ENCODE measurements at regions not wholly inside any gene's neighbourhood (a gene's known extent, or its start where the extent isn't known, plus 50 kb on each side); places are given as distances from the start of the nearest gene placed in this dataset.

GRCh38 chr11:42951266-42951665 is 360.5 kb upstream of the API5 start:
- TF ChIP-seq, protein P1, sequence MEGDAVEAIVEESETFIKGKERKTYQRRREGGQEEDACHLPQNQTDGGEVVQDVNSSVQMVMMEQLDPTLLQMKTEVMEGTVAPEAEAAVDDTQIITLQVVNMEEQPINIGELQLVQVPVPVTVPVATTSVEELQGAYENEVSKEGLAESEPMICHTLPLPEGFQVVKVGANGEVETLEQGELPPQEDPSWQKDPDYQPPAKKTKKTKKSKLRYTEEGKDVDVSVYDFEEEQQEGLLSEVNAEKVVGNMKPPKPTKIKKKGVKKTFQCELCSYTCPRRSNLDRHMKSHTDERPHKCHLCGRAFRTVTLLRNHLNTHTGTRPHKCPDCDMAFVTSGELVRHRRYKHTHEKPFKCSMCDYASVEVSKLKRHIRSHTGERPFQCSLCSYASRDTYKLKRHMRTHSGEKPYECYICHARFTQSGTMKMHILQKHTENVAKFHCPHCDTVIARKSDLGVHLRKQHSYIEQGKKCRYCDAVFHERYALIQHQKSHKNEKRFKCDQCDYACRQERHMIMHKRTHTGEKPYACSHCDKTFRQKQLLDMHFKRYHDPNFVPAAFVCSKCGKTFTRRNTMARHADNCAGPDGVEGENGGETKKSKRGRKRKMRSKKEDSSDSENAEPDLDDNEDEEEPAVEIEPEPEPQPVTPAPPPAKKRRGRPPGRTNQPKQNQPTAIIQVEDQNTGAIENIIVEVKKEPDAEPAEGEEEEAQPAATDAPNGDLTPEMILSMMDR (conservative IDR thresholded peaks at IDR 0.05; ENCODE audit: low read depth, low read length): no peak
- DNase-seq (ENCODE audit: low read depth): no peak
- no peak overlapping the region for H3K4me3 ChIP-seq (ENCODE audit: low read depth, low read length)

GRCh38 chr11:42957831-42958230 is 354.0 kb upstream of the API5 start:
- DNase-seq (ENCODE audit: low read depth): no peak
- no peak overlapping the region for H3K4me3 ChIP-seq (ENCODE audit: low read depth, low read length)
- TF ChIP-seq, protein P1 (conservative IDR thresholded peaks at IDR 0.05; ENCODE audit: low read depth, low read length): no peak

DNA sequence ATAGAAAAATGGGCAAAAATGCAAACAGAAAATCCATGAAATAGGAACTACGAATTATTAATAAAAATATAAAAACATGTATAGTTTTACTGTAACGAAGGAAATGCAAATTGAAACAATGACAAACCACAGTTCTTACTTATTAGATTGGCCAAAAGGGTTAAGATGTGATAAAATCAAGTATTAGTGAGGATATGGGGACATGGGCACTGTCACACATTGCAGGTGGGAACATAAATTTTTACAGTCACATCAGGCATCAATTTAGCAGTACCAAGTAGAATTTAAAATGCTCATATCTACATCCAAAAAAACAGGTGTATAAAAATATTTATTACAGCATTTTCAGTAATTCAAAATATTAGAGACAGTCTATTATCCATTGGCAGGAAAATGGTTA is 353.2 kb upstream of the API5 start:
- no peak for DNase-seq (ENCODE audit: low read depth)
- TF ChIP-seq, protein P1 (conservative IDR thresholded peaks at IDR 0.05; ENCODE audit: low read depth, low read length): no peak
- H3K4me3 ChIP-seq (ENCODE audit: low read depth, low read length): no peak overlapping the region

DNA sequence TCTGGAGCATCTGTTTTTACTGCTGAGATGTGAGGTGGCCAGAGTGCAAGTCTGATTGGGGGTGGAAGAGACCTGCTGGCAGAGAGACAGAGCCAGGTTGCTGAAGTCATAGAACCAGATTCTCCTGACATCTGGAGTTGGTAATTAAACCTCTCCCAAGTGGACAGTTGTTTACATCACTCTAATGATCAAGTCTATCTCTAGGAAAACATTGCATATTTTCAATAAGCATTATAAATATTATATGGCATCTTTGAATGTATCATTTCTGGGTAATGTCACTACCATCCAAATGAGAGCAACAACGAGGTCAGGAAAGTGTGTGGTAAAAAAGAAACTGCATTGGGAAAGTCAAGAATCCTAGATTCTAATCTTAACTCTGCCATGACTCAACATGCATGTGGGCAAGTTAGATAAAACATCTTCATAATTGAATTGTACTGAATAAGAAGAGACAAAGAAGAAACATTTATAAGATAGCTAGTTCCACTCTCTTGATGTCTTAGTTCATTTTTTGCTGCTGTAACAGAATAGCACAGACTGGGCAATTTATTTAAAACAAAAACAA is 351.2 kb upstream of the API5 start:
- H3K4me3 ChIP-seq (ENCODE audit: low read depth, low read length): no peak overlapping the region
- TF ChIP-seq, protein P1 (conservative IDR thresholded peaks at IDR 0.05; ENCODE audit: low read depth, low read length): no peak
- DNase-seq (ENCODE audit: low read depth): no peak

DNA sequence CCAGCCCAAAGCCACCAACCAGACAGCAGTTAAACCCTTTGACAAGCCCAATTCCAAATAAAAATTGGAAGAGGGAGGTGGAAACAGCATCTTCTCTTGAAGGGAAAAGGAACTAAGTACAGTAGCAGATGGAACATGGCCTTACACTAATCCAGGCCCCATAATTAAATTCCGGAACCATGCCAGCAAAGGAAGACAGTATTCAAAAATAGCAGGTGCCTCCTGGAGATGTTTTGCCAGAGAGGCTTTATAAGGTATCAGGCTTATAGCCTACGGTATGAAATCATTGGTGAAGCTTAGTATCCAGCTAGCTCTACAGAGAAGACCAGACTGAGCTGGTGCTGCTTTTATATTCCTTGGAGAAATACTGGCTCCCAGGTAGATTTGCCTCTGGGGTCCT is 344.1 kb upstream of the API5 start:
- TF ChIP-seq, protein P1 (conservative IDR thresholded peaks at IDR 0.05; ENCODE audit: low read depth, low read length): no peak
- DNase-seq (ENCODE audit: low read depth): no peak
- H3K4me3 ChIP-seq (ENCODE audit: low read depth, low read length): no peak overlapping the region

- DNase-seq (ENCODE audit: low read depth): no peak
- H3K4me3 ChIP-seq (ENCODE audit: low read depth, low read length): no peak overlapping the region
- TF ChIP-seq, protein P1 (conservative IDR thresholded peaks at IDR 0.05; ENCODE audit: low read depth, low read length): no peak
Observed at GRCh38 chr11:42972741-42973140, 339.1 kb upstream of the API5 start.

DNA sequence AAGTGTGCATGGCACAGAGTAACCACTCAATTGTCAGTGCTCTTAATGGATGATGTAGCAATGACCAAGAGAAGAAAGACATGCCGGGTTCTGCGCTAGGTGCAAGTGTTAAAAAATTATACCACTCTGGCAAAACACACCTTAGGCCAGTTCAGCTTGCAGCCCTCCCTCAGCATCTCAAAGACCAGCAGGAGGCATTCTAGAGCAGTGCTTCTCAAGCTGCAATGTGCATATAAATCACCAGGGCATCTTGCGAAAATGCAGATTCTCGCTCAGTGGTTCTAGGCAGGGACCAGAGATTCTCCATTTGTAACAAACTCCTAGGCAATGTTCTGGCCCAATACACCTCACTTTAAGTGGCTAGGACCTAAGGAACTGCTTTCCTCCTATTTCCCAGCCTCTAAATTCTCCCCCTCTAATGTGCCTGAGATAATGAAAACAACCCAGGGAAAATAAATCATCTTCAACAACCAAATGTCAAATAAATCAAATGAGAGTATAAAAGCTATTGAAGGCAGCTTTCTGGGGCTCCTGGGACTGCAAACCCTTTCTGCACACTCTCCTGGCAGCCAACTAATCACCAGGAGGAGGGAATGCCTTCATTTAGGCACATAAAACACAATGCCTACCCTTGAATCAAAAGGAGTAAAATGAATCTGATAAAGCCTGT is 337.2 kb upstream of the API5 start:
- no peak overlapping the region for H3K4me3 ChIP-seq (ENCODE audit: low read depth, low read length)
- TF ChIP-seq, protein P1 (conservative IDR thresholded peaks at IDR 0.05; ENCODE audit: low read depth, low read length): no peak
- no peak for DNase-seq (ENCODE audit: low read depth)
